ENCODE measurements at regions not wholly inside any gene's neighbourhood (a gene's known extent, or its start where the extent isn't known, plus 50 kb on each side); places are given as distances from the start of the nearest gene placed in this dataset.

DNA sequence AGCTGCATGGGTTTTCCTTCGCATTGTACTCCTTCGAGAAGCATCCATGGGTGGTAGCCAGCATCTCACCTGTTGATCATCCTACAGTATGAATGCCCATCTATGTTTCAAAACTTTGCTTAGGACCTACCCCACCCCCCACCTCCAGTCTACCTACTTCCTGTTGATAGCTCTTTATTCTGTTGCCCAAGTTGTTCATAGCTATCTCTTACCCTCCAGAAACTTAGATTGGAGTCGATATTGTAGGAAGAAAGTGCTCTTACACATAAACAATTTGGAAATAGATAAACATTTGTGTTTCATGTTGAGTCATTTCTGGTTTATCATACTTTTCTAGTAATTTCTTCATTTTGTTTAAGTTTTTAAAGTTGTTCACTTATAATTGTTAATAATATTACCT, 90.1 kb downstream of the FAS start:
- Mint-ChIP-seq H3K36me3 (ENCODE audit: low read depth, unreplicated experiment) (no peaks in the 10 kb centered on the region), H3K9me3 (ENCODE audit: unreplicated experiment) (no peaks in the 10 kb centered on the region), H3K4me1 (ENCODE audit: low read depth, unreplicated experiment) (peaks cover 5% of the 10 kb centered on the region), H3K27ac (ENCODE audit: unreplicated experiment) (no peak overlapping the region), H3K4me3 (ENCODE audit: unreplicated experiment) (no peak overlapping the region), H3K27me3 (ENCODE audit: low read depth, unreplicated experiment) (no peaks in the 10 kb centered on the region)
- no peaks in the 10 kb centered on the region for H3K27me3 ChIP-seq (ENCODE audit: insufficient read depth, low read length)
- TF ChIP-seq, protein P1, sequence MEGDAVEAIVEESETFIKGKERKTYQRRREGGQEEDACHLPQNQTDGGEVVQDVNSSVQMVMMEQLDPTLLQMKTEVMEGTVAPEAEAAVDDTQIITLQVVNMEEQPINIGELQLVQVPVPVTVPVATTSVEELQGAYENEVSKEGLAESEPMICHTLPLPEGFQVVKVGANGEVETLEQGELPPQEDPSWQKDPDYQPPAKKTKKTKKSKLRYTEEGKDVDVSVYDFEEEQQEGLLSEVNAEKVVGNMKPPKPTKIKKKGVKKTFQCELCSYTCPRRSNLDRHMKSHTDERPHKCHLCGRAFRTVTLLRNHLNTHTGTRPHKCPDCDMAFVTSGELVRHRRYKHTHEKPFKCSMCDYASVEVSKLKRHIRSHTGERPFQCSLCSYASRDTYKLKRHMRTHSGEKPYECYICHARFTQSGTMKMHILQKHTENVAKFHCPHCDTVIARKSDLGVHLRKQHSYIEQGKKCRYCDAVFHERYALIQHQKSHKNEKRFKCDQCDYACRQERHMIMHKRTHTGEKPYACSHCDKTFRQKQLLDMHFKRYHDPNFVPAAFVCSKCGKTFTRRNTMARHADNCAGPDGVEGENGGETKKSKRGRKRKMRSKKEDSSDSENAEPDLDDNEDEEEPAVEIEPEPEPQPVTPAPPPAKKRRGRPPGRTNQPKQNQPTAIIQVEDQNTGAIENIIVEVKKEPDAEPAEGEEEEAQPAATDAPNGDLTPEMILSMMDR (IDR thresholded peaks at IDR 0.05; ENCODE audit: insufficient read depth, low read depth, low read length): no peak
- no peak for TF ChIP-seq EZH2 (IDR thresholded peaks at IDR 0.05; ENCODE audit: insufficient read depth, low read length)
- H3K9me3 ChIP-seq (ENCODE audit: insufficient read depth, low read depth, low read length): no peaks in the 10 kb centered on the region
- DNase-seq (ENCODE audit: low read depth) (no peak), FAIRE-seq (no peak)
- H3K27ac ChIP-seq (ENCODE audit: low read depth, low read length): no peak overlapping the region
- no peaks in the 10 kb centered on the region for H3K4me1 ChIP-seq (ENCODE audit: insufficient read depth, low read length)
- no peaks in the 10 kb centered on the region for H3K36me3 ChIP-seq (ENCODE audit: insufficient read depth, low read length)
- no peak overlapping the region for H3K9ac ChIP-seq (ENCODE audit: low read length)
- no peak overlapping the region for H3K4me3 ChIP-seq (ENCODE audit: insufficient read depth, low read depth, low read length)
- H4K20me1 ChIP-seq (ENCODE audit: insufficient read depth, low read length): no peaks in the 10 kb centered on the region
- H2AFZ ChIP-seq (ENCODE audit: low read depth, low read length): no peak overlapping the region
- H3K79me2 ChIP-seq (ENCODE audit: insufficient read depth, low read length): no peaks in the 10 kb centered on the region
- H3K4me2 ChIP-seq (ENCODE audit: low read length): no peak overlapping the region

DNA sequence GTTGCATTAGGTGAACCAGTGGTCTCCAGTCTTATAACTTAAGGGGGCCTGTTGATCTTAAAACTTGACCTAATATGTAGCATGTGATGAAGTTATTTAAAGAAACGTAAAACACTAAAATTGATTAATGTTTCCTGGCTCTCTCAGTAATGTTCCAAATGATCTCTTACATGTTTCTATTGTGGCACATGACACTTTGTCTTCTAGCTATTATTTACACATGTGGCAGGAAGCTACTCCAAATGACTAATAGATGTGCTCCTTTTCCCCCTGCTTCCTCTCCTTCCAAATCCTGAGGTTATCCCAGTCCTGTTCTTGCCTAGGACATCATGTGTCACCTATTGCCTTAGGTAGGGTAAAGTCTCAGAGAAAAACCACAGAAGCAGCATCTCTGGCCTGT, 89.4 kb downstream of the FAS start:
- Histone ChIP-seq H3K27me3 (ENCODE audit: insufficient read depth, low read length) (no peaks in the 10 kb centered on the region), H3K36me3 (ENCODE audit: insufficient read depth, low read length) (no peaks in the 10 kb centered on the region), H3K9me3 (ENCODE audit: insufficient read depth, low read depth, low read length) (no peaks in the 10 kb centered on the region), H2AFZ (ENCODE audit: low read depth, low read length) (no peak overlapping the region), H3K4me3 (ENCODE audit: insufficient read depth, low read depth, low read length) (no peak overlapping the region), H3K4me1 (ENCODE audit: insufficient read depth, low read length) (no peaks in the 10 kb centered on the region), H4K20me1 (ENCODE audit: insufficient read depth, low read length) (no peaks in the 10 kb centered on the region), H3K79me2 (ENCODE audit: insufficient read depth, low read length) (no peaks in the 10 kb centered on the region), H3K9ac (ENCODE audit: low read length) (no peak overlapping the region), H3K4me2 (ENCODE audit: low read length) (no peak overlapping the region), H3K27ac (ENCODE audit: low read depth, low read length) (no peak overlapping the region)
- no peak for DNase-seq (ENCODE audit: low read depth)
- FAIRE-seq: peak; percentile 26
- H3K9me3 Mint-ChIP-seq (ENCODE audit: unreplicated experiment): no peaks in the 10 kb centered on the region
- no peaks in the 10 kb centered on the region for H3K36me3 Mint-ChIP-seq (ENCODE audit: low read depth, unreplicated experiment)
- H3K27me3 Mint-ChIP-seq (ENCODE audit: low read depth, unreplicated experiment): no peaks in the 10 kb centered on the region
- H3K4me3 Mint-ChIP-seq (ENCODE audit: unreplicated experiment): no peak overlapping the region
- TF ChIP-seq, protein P1 (IDR thresholded peaks at IDR 0.05; ENCODE audit: insufficient read depth, low read depth, low read length): no peak
- no peak for TF ChIP-seq EZH2 (IDR thresholded peaks at IDR 0.05; ENCODE audit: insufficient read depth, low read length)
- H3K4me1 Mint-ChIP-seq (ENCODE audit: low read depth, unreplicated experiment): peaks cover 5% of the 10 kb centered on the region
- no peak overlapping the region for H3K27ac Mint-ChIP-seq (ENCODE audit: unreplicated experiment)

DNA sequence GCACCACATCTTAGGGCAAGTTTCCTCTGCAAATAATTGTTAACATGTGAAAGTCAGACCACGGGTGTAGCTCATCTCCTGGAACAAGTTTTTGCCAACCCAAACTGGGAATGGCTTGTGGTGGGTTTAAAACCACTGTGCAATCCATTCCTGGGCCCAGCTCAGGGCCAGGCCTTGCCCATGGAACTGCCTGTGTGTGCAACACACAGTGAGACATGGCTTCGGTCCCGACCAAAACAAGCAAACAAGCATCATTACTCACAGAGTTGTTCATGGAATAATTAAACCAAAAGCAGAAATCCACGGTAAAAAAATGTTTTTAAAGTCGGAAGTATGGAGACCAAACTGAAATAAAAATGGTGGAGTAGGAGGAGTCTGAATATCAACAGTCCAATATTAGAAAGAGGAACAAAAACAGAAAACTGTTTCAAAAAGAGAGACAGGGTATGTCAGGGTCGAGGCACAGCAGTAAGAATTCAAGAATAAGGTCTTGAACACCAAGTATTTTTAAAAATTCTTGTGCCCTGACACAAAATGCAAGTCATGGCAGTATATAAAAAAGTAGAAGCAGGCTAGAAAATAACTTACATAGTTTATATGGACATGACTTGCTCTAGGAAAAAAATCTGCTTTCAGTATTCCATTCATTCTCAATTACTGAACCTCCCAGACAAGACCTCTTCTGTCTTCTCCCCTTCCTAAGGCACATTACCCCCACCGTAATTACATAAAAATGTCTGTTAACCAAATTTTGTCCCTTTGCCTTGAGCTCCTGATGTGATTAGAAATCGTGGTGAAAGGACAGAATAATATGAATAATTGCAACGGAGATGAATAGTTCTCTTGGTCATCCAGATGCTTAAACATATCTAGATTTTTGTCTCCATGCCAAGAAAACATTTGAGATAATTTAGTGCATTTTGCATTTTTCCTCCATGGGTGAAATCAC, 88.4 kb downstream of the FAS start:
- Mint-ChIP-seq H3K9me3 (ENCODE audit: unreplicated experiment) (no peaks in the 10 kb centered on the region), H3K27me3 (ENCODE audit: low read depth, unreplicated experiment) (no peaks in the 10 kb centered on the region), H3K4me3 (ENCODE audit: unreplicated experiment) (no peak overlapping the region), H3K4me1 (ENCODE audit: low read depth, unreplicated experiment) (peaks cover 5% of the 10 kb centered on the region), H3K36me3 (ENCODE audit: low read depth, unreplicated experiment) (no peaks in the 10 kb centered on the region), H3K27ac (ENCODE audit: unreplicated experiment) (no peak overlapping the region)
- Histone ChIP-seq H3K27me3 (ENCODE audit: insufficient read depth, low read length) (no peaks in the 10 kb centered on the region), H3K36me3 (ENCODE audit: insufficient read depth, low read length) (no peaks in the 10 kb centered on the region), H3K4me2 (ENCODE audit: low read length) (no peak overlapping the region), H3K9me3 (ENCODE audit: insufficient read depth, low read depth, low read length) (no peaks in the 10 kb centered on the region), H3K4me1 (ENCODE audit: insufficient read depth, low read length) (peaks cover 6% of the 10 kb centered on the region), H3K27ac (ENCODE audit: low read depth, low read length) (no peak overlapping the region), H4K20me1 (ENCODE audit: insufficient read depth, low read length) (no peaks in the 10 kb centered on the region), H3K4me3 (ENCODE audit: insufficient read depth, low read depth, low read length) (no peak overlapping the region), H3K9ac (ENCODE audit: low read length) (no peak overlapping the region), H3K79me2 (ENCODE audit: insufficient read depth, low read length) (no peaks in the 10 kb centered on the region), H2AFZ (ENCODE audit: low read depth, low read length) (no peak overlapping the region)
- FAIRE-seq (peak; percentile 78), DNase-seq (ENCODE audit: low read depth) (no peak)
- TF ChIP-seq, protein P1 (IDR thresholded peaks at IDR 0.05; ENCODE audit: insufficient read depth, low read depth, low read length): no peak
- TF ChIP-seq EZH2 (IDR thresholded peaks at IDR 0.05; ENCODE audit: insufficient read depth, low read length): no peak

All from astrocyte (in vitro differentiated cells and primary cell).